T-helper 2 cell (primary cell): ENCODE measurements at regions not wholly inside any gene's neighbourhood (a gene's known extent, or its start where the extent isn't known, plus 50 kb on each side); places are given as distances from the start of the nearest gene placed in this dataset.

Experiments used
- DNase-seq, 5 experiments: peaks; one replicate each; pipeline versions ENCODE4 v3.0.0 to v3.0.0-alpha.2; 2012 to 2022

DNA sequence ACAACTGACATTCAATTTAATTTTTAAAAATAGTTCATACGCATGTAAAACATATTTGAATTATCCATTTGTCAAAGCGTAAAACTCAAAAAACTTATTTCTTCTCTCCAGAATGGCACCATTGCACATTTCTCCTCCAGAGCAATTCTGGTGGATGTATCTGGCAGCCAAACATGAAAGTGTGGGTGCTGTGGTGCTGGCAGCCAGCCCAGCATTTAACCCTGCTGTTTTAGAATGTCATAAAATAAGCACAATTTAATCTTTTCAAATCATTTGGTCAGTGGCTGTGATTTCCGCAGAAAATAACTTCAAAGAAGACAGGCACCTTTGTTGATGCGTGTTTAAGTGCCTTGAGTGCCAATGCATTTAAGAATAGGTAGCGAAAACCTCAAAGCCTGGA, 302.7 kb upstream of the MEOX2 start:
- DNase-seq = no peak

- no peak for DNase-seq
Observed at GRCh38 chr7:15985587-15986384, 299.3 kb upstream of the MEOX2 start.

GRCh38 chr7:15977663-15978062, 291.2 kb upstream of the MEOX2 start:
- DNase-seq = peak in 1 of 5 experiments; percentile 2

DNA sequence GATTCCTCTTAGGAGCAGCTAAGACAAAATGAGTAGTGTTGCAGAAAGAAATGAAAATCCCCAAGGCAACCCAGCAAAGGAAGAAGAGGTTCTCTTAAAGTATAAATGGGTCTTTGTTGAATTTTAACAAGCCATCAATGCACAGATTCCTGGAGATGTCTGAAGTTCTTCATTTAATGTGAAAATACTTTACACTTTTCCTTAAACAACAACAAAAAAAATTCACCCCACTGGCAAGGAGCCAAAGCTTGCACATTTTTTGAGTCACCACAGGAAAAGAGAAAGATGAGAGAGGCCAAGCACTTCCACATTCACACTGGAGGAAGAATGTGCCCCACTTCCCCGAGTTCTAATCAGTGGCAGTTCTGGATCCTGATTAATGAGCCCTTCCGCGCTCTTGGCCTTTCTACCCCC, 286.4 kb upstream of the MEOX2 start:
- DNase-seq = no peak

GRCh38 chr7:15967551-15967950, 281.1 kb upstream of the MEOX2 start:
- no peak for DNase-seq

DNA sequence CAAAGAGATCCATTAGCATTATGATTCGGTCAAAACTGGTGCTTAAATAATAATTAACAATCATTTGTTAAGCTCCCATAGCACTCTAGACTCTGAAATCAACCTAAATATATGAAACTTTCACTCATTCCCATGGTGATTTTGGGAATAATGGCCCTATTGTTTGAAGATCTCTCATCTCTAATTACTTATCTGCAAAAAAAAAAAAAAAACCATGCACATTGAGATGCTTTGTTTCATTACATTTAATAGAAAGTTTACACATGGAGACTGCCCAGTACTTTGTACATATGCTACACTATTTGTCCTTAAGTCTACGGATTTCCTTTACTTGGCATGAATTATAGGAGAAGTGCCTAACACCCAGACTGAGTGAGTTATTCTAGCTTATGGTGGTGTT, 280.6 kb upstream of the MEOX2 start:
- no peak for DNase-seq

- no peak for DNase-seq
Observed at GRCh38 chr7:15963206-15963605, 276.7 kb upstream of the MEOX2 start.

GRCh38 chr7:15954671-15955354, 268.3 kb upstream of the MEOX2 start:
- no peak for DNase-seq

GRCh38 chr7:15950299-15950698, 263.8 kb upstream of the MEOX2 start:
- DNase-seq = no peak

DNA sequence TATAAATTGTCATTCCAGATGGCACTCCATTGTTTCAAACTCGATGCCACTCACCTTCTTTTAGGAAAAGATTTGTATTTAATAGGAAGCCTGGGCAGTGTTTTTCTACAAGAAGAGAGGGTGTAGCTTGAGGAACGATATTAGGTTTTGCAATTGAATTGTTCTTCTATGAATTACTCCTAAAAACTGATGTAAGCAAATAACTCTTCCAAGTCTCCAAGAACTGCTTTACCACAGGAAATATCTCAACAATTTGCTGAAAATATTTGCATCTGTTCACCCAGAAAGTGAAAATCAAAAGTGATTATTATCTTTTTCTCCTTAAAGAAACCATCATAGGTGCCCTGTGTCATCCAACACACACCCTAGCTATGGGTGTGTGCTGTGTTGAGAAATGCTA, 261.3 kb upstream of the MEOX2 start:
- DNase-seq = no peak

- no peak for DNase-seq
Observed at GRCh38 chr7:15938115-15938514, 251.6 kb upstream of the MEOX2 start.

DNA sequence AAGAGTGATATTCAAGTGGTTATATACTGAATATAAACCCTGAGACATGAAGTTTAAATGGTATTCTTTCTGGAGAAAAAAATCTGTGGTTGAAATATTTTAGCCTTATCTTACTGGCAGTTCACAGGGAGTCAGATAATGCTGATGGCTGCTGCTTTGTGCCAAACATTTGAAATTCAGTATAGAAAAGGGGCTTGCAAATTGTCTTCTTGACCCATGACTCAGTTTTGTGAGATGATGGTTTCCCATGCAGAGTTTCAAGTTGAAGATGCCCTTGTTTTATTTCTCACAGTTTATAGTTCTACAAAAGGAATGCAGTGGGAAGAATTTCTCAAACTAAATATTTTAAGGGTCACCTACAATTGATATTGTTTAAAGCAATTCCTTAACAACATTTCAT, 251.1 kb upstream of the MEOX2 start:
- DNase-seq = no peak

DNA sequence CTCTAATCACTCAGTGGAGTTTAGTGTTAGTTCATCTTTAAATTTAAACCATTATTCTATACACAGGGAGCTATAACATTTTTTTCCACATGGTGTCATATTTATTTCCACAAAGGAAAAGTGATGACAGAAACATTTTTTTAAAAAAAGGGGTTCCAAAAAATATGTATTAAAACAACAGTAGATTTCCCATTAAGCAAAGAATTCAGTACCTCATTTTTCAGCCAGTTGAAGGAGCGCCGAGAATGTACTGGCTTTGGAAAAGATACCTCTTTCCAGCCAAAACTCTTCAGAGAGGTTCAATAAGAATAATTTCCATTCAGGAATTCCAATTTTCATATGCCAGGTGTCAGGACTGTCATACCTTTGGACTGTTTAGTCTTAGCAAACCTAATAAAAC, 250.5 kb upstream of the MEOX2 start:
- no peak for DNase-seq

- DNase-seq = peak in 1 of 5 experiments; percentile 1
Observed at GRCh38 chr7:15932318-15932717, 245.8 kb upstream of the MEOX2 start.

GRCh38 chr7:15929411-15929810, 242.9 kb upstream of the MEOX2 start:
- no peak for DNase-seq

DNA sequence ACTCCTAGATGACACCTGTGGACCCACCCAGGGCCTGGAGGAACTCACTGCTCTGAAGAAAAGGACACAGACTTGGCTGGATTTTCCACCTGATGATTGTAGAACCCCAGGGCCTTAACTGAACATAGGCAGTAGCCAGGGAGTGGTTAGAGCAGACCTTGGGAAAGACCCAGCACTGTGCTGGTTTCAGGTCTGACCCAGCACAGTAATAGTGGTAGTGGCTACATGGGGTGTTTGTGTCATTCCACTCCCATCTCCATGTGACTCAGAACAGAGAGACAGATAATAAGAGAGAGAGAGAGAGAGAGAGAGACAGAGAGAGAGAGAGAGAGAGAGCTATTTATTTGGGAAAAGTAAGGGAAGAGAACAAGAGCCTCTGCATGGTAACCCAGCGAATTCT, 239.1 kb upstream of the MEOX2 start:
- no peak for DNase-seq

DNA sequence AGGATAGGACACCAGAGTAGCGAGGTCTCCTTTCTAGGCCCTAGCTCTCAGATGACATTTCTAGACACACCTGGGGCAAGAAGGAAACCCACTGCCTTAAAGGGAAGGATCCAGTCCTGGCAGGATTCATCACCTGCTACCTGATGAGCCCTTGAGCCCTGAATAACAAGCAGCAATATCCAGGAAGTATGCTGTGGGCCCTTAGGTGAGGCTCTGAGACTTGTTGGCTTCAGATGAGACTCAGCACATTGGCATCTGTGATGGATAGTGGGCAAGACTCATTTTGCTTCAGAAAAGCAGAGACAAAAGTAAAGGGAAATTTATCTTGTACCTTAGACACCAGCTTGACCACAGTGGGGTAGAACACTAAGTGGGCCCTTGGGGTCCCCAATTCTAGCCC, 238.4 kb upstream of the MEOX2 start:
- DNase-seq = no peak

GRCh38 chr7:15922002-15922401, 235.5 kb upstream of the MEOX2 start:
- no peak for DNase-seq

GRCh38 chr7:15921576-15921975, 235.1 kb upstream of the MEOX2 start:
- no peak for DNase-seq

DNA sequence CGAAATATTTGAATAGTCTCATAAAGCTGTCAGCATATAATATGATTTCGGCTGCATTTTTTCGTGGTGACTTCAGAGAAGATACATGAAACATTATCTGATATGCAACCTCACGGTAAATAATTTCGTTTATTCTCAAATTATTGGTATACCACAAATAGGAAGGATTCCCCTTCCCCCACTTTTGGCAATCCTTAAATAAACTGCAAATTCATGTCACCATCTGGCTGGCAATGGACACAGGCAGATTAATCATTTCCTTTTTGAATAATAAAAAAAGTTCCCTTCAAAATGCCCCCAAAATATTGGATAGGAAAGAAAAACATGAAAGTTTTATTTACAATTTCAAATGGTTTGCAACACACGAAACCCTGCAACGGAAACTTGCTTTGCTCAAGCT, 234.5 kb upstream of the MEOX2 start:
- DNase-seq = no peak

- no peak for DNase-seq
Observed at GRCh38 chr7:15916681-15917380, 230.3 kb upstream of the MEOX2 start.

GRCh38 chr7:15915686-15916293, 229.3 kb upstream of the MEOX2 start:
- no peak for DNase-seq

DNA sequence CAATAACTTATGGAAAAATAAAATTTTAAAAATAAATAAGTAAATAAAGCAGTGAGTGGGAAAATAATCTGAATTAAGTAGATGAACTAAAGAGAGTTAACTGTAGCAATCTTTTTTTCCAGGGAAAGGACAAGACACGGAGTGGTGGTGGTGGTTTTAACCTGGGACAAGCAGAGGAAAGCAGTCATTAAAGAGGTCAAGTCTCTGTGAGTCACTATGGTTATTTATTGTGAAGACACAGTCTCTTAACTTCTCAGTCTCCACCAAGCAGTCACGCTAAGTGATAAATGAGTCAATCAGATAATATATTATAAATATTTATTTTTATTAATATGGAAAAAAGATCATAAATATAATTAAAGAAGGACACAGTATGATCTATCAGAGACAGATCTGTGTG, 228.1 kb upstream of the MEOX2 start:
- no peak for DNase-seq
